Naive B cell (primary cell): ENCODE measurements at regions not wholly inside any gene's neighbourhood (a gene's known extent, or its start where the extent isn't known, plus 50 kb on each side); places are given as distances from the start of the nearest gene placed in this dataset.
"Not testable (repeated sequence)": the region's sequence is repeated elsewhere in the genome, so short reads cannot be mapped to it uniquely, and the experiment has no call there.

Source experiments
- ATAC-seq, 2 donors: fragments of 150-1000 bp; cut with Tn5 transposase; 2 replicates each; pipeline ENCODE4 v1.10.0; 2021; ENCODE audit warnings: low read depth in 2 of 2, mild to moderate bottlenecking in 2 of 2, moderate library complexity in 2 of 2
- DNase-seq: peaks from one replicate; pipeline ENCODE4 v3.0.0; 2022
- H3K27ac Mint-ChIP-seq, 6 donors: one replicate each; pipeline ENCODE4 v1.8.0; 2020 to 2022; ENCODE audit warnings: mild to moderate bottlenecking in 6 of 6, mixed read lengths in 6 of 6, moderate library complexity in 5 of 6, inconsistent platforms in 2 of 6
- H3K27me3 Mint-ChIP-seq, 3 donors: one replicate each; pipeline ENCODE4 v1.8.0; 2021 to 2022; ENCODE audit warnings: mixed read lengths in 3 of 3, mild to moderate bottlenecking in 1 of 3
- H3K36me3 Mint-ChIP-seq, 2 donors: one replicate each; pipeline ENCODE4 v1.8.0; 2020 to 2022; ENCODE audit warnings: mixed read lengths in 2 of 2, inconsistent platforms in 1 of 2, mild to moderate bottlenecking in 1 of 2
- H3K4me1 Mint-ChIP-seq, 3 donors: one replicate each; pipeline ENCODE4 v1.8.0; 2020 to 2022; ENCODE audit warnings: mixed read lengths in 3 of 3, inconsistent platforms in 1 of 3, mild to moderate bottlenecking in 1 of 3, moderate library complexity in 1 of 3
- H3K4me3 Mint-ChIP-seq, 8 donors: one replicate each; pipeline ENCODE4 v1.8.0; 2020 to 2022; ENCODE audit warnings: mild to moderate bottlenecking in 8 of 8, mixed read lengths in 8 of 8, moderate library complexity in 8 of 8, inconsistent platforms in 2 of 8
- H3K9me3 Mint-ChIP-seq, 7 donors: one replicate each; pipeline ENCODE4 v1.8.0; 2020 to 2022; ENCODE audit warnings: mixed read lengths in 7 of 7, mild to moderate bottlenecking in 5 of 7, inconsistent platforms in 2 of 7, moderate library complexity in 1 of 7

GRCh38 chr15:81056304-81056703, 55.6 kb downstream of the TLNRD1 start:
- ATAC-seq: no peak
- H3K9me3 Mint-ChIP-seq: no peaks in the 10 kb centered on the region
- peaks cover 0 to 4% (median 4%) of the 10 kb centered on the region in 3 donors for H3K27me3 Mint-ChIP-seq
- H3K4me1 Mint-ChIP-seq: peaks cover 4 to 24% (median 13%) of the 10 kb centered on the region in 3 donors
- peak overlapping the region in 1 of 6 donors; percentile 31 for H3K27ac Mint-ChIP-seq
- peaks cover 0 to 7% of the 10 kb centered on the region in 2 donors for H3K36me3 Mint-ChIP-seq
- no peak overlapping the region for H3K4me3 Mint-ChIP-seq
- DNase-seq: no peak

- peak overlapping the region in 1 of 6 donors; percentile 78 for H3K27ac Mint-ChIP-seq
- H3K9me3 Mint-ChIP-seq: peaks cover 0 to 2% (median 0%) of the 10 kb centered on the region in 7 donors
- DNase-seq (no peak), ATAC-seq (no peak)
- H3K4me1 Mint-ChIP-seq: peaks cover 0 to 7% (median 4%) of the 10 kb centered on the region in 3 donors
- H3K27me3 Mint-ChIP-seq: peaks cover 0 to 14% (median 4%) of the 10 kb centered on the region in 3 donors
- no peak overlapping the region for H3K4me3 Mint-ChIP-seq
- H3K36me3 Mint-ChIP-seq: no peaks in the 10 kb centered on the region
Measured at GRCh38 chr15:81060470-81060869, 59.7 kb downstream of the TLNRD1 start.

- Mint-ChIP-seq H3K27me3 (peaks cover 0 to 14% (median 4%) of the 10 kb centered on the region in 3 donors), H3K4me3 (no peak overlapping the region), H3K36me3 (no peaks in the 10 kb centered on the region), H3K4me1 (peaks cover 0 to 7% (median 4%) of the 10 kb centered on the region in 3 donors), H3K27ac (peak overlapping the region in 1 of 6 donors; percentile 25), H3K9me3 (peaks cover 0 to 2% (median 0%) of the 10 kb centered on the region in 7 donors)
- DNase-seq (no peak), ATAC-seq (no peak)
Measured at GRCh38 chr15:81060907-81061306, 60.2 kb downstream of the TLNRD1 start.

GRCh38 chr15:81061490-81062253, 60.9 kb downstream of the TLNRD1 start:
- DNase-seq (no peak), ATAC-seq (no peak)
- H3K27me3 Mint-ChIP-seq: peaks cover 0 to 14% (median 4%) of the 10 kb centered on the region in 3 donors
- H3K36me3 Mint-ChIP-seq: no peaks in the 10 kb centered on the region
- peaks cover 0 to 7% (median 4%) of the 10 kb centered on the region in 3 donors for H3K4me1 Mint-ChIP-seq
- H3K9me3 Mint-ChIP-seq: peaks cover 0 to 2% (median 0%) of the 10 kb centered on the region in 7 donors
- no peak overlapping the region for H3K4me3 Mint-ChIP-seq
- peak overlapping the region in 1 of 6 donors; percentile 14 for H3K27ac Mint-ChIP-seq

GRCh38 chr15:81062937-81063336, 62.2 kb downstream of the TLNRD1 start:
- Mint-ChIP-seq H3K27ac (no peak overlapping the region), H3K36me3 (no peaks in the 10 kb centered on the region), H3K27me3 (peaks cover 2 to 14% (median 4%) of the 10 kb centered on the region in 3 donors), H3K9me3 (peaks cover 0 to 2% (median 0%) of the 10 kb centered on the region in 7 donors), H3K4me3 (no peak overlapping the region), H3K4me1 (peaks cover 0 to 7% (median 4%) of the 10 kb centered on the region in 3 donors)
- DNase-seq: no peak
- no peak for ATAC-seq

- Mint-ChIP-seq H3K4me1 (peaks cover 0 to 7% (median 4%) of the 10 kb centered on the region in 3 donors), H3K27ac (no peak overlapping the region), H3K9me3 (peaks cover 0 to 2% (median 0%) of the 10 kb centered on the region in 7 donors), H3K27me3 (peaks cover 9 to 15% (median 14%) of the 10 kb centered on the region in 3 donors), H3K36me3 (peaks cover 0 to 1% of the 10 kb centered on the region in 2 donors), H3K4me3 (no peak overlapping the region)
- DNase-seq (no peak), ATAC-seq (no peak)
Measured at GRCh38 chr15:81064253-81064652, 63.5 kb downstream of the TLNRD1 start.

GRCh38 chr15:81067567-81067966, 66.5 kb upstream of the CFAP161 start:
- H3K4me3 Mint-ChIP-seq, H3K9me3 Mint-ChIP-seq, ATAC-seq, H3K4me1 Mint-ChIP-seq, DNase-seq, H3K27ac Mint-ChIP-seq: not testable (repeated sequence)
- Mint-ChIP-seq H3K36me3 (peaks cover 0 to 18% of the 10 kb centered on the region in 2 donors), H3K27me3 (peaks cover 5 to 43% (median 16%) of the 10 kb centered on the region in 3 donors)

- no peak for ATAC-seq
- H3K9me3 Mint-ChIP-seq: peaks cover 0 to 6% (median 0%) of the 10 kb centered on the region in 7 donors
- H3K4me3 Mint-ChIP-seq: no peak overlapping the region
- no peak overlapping the region for H3K27ac Mint-ChIP-seq
- H3K36me3 Mint-ChIP-seq: peaks cover 0 to 18% of the 10 kb centered on the region in 2 donors
- H3K27me3 Mint-ChIP-seq: peaks cover 5 to 43% (median 21%) of the 10 kb centered on the region in 3 donors
- peaks cover 0 to 4% (median 4%) of the 10 kb centered on the region in 3 donors for H3K4me1 Mint-ChIP-seq
- DNase-seq: no peak
Measured at GRCh38 chr15:81068516-81068915, 65.6 kb upstream of the CFAP161 start.

- Mint-ChIP-seq H3K27ac (no peak overlapping the region), H3K4me1 (peaks cover 0 to 4% (median 4%) of the 10 kb centered on the region in 3 donors), H3K27me3 (peaks cover 5 to 43% (median 19%) of the 10 kb centered on the region in 3 donors), H3K9me3 (peaks cover 0 to 6% (median 0%) of the 10 kb centered on the region in 7 donors), H3K4me3 (no peak overlapping the region), H3K36me3 (peaks cover 0 to 18% of the 10 kb centered on the region in 2 donors)
- ATAC-seq: no peak
- no peak for DNase-seq
Measured at GRCh38 chr15:81069356-81069755, 64.7 kb upstream of the CFAP161 start.

- Mint-ChIP-seq H3K4me1 (peaks cover 0 to 4% (median 4%) of the 10 kb centered on the region in 3 donors), H3K27ac (no peak overlapping the region), H3K27me3 (peaks cover 5 to 43% (median 15%) of the 10 kb centered on the region in 3 donors), H3K4me3 (no peak overlapping the region), H3K36me3 (peaks cover 0 to 18% of the 10 kb centered on the region in 2 donors), H3K9me3 (peaks cover 0 to 6% (median 0%) of the 10 kb centered on the region in 7 donors)
- DNase-seq (no peak), ATAC-seq (no peak)
Measured at GRCh38 chr15:81069909-81070308, 64.2 kb upstream of the CFAP161 start.

GRCh38 chr15:81071120-81071519, 63.0 kb upstream of the CFAP161 start:
- DNase-seq: no peak

GRCh38 chr15:81071705-81072104, 62.4 kb upstream of the CFAP161 start:
- ATAC-seq: no peak
- peaks cover 0 to 4% (median 4%) of the 10 kb centered on the region in 3 donors for H3K4me1 Mint-ChIP-seq
- H3K9me3 Mint-ChIP-seq: peaks cover 0 to 6% (median 2%) of the 10 kb centered on the region in 7 donors
- H3K4me3 Mint-ChIP-seq: no peak overlapping the region
- no peak overlapping the region for H3K27ac Mint-ChIP-seq
- no peak for DNase-seq
- peaks cover 8 to 18% of the 10 kb centered on the region in 2 donors for H3K36me3 Mint-ChIP-seq
- peaks cover 5 to 43% (median 15%) of the 10 kb centered on the region in 3 donors for H3K27me3 Mint-ChIP-seq

More at GRCh38 chr15:81071120-81071519, 63.0 kb upstream of the CFAP161 start:
- H3K27ac Mint-ChIP-seq: no peak overlapping the region
- peaks cover 0 to 4% (median 4%) of the 10 kb centered on the region in 3 donors for H3K4me1 Mint-ChIP-seq
- H3K9me3 Mint-ChIP-seq: peaks cover 0 to 6% (median 0%) of the 10 kb centered on the region in 7 donors
- H3K27me3 Mint-ChIP-seq: peaks cover 5 to 43% (median 15%) of the 10 kb centered on the region in 3 donors
- peaks cover 2 to 18% of the 10 kb centered on the region in 2 donors for H3K36me3 Mint-ChIP-seq
- ATAC-seq: no peak
- no peak overlapping the region for H3K4me3 Mint-ChIP-seq

- ATAC-seq: no peak
- peaks cover 10 to 18% of the 10 kb centered on the region in 2 donors for H3K36me3 Mint-ChIP-seq
- peaks cover 5 to 43% (median 15%) of the 10 kb centered on the region in 3 donors for H3K27me3 Mint-ChIP-seq
- no peak overlapping the region for H3K27ac Mint-ChIP-seq
- peaks cover 0 to 6% (median 2%) of the 10 kb centered on the region in 7 donors for H3K9me3 Mint-ChIP-seq
- H3K4me3 Mint-ChIP-seq: no peak overlapping the region
- peaks cover 0 to 4% (median 4%) of the 10 kb centered on the region in 3 donors for H3K4me1 Mint-ChIP-seq
- no peak for DNase-seq
Measured at GRCh38 chr15:81072551-81072950, 61.5 kb upstream of the CFAP161 start.
